Breast epithelium (tissue), 4 donors: ENCODE measurements at regions not wholly inside any gene's neighbourhood (a gene's known extent, or its start where the extent isn't known, plus 50 kb on each side); places are given as distances from the start of the nearest gene placed in this dataset.

Experiments used
- DNase-seq, 2 donors: peaks; one replicate each; pipeline ENCODE4 v3.0.0-alpha.2; 2019; ENCODE audit warnings: low spot score in 2 of 2
- H3K27ac ChIP-seq, 2 donors: fragments of 200-600 bp; sonication (generic) in 1 of 2; one replicate each; pipeline ENCODE4 v1.5.1; 2016 to 2019; ENCODE audit warnings: mild to moderate bottlenecking in 1 of 2
- H3K27me3 ChIP-seq, 2 donors: fragments of 200-600 bp; sonication (generic) in 1 of 2; one replicate each; pipeline versions ENCODE4 v1.5.1 to v1.6.0; 2017 to 2019; ENCODE audit warnings: control low read depth in 1 of 2, mild to moderate bottlenecking in 1 of 2
- H3K36me3 ChIP-seq: fragments of 200-600 bp; one replicate; pipeline ENCODE4 v1.5.1; 2019
- H3K4me1 ChIP-seq, 2 donors: fragments of 200-600 bp; sonication (generic); one replicate each; pipeline ENCODE4 v1.5.1; 2016 to 2019; ENCODE audit warnings: control low read depth in 1 of 2
- H3K4me3 ChIP-seq, 3 donors: fragments of 200-600 bp; sonication (generic); 1 replicate in 2 of 3; 2 replicates in 1 of 3; pipeline ENCODE4 v1.5.1; 2016 to 2019; ENCODE audit warnings: mild to moderate bottlenecking in 3 of 3, moderate library complexity in 2 of 3
- H3K9me3 ChIP-seq, 2 donors: fragments of 200-600 bp; sonication (generic) in 1 of 2; one replicate each; pipeline ENCODE4 v1.5.1; 2016 to 2019; ENCODE audit warnings: control low read depth in 1 of 2
- POLR2A ChIP-seq: fragments of 450-650 bp; IDR thresholded peaks from one replicate; pipeline ENCODE4 v1.6.1; 2016; ENCODE audit warnings: antibody characterized with exemption, mild to moderate bottlenecking, moderate library complexity
- POLR2AphosphoS5 ChIP-seq, 3 donors: sonication (generic); formaldehyde crosslinking; IDR thresholded peaks; one replicate each; pipeline ENCODE4 v1.6.1; 2017; ENCODE audit warnings: antibody characterized with exemption in 3 of 3
- intact Hi-C: fragments of 100-400 bp; cut with DNase I; formaldehyde crosslinking; loops from one replicate; pipeline ENCODE4 v1.15.1; 2023; ENCODE audit warnings: low total_unique reads
- TF ChIP-seq, protein P1 (sequence below), 3 donors: fragments of 450-650 bp; IDR thresholded peaks; one replicate each; pipeline ENCODE4 v1.5.1; 2016 to 2017; ENCODE audit warnings: antibody characterized with exemption in 3 of 3, mild to moderate bottlenecking in 3 of 3, moderate library complexity in 3 of 3

DNA sequence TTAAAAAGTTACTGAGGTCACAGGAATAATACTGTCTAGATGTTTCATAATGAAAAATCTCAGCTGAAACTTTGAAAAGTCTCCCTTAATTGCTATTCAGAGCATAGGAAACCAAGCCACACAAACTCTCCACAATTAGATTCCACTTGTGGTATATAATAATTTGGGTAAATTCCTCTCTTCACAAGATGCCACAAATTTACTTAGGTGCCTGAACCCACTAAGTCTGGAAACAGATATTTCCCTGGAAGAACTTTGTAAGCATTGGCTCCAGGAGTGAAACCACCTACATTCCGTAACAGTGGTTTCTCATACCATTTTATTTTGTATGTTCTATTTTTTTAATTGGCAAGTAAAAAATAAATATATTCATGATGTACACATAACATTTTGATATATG lies 493.4 kb downstream of the SEMA3D start:
- Histone ChIP-seq H3K27me3 (no peaks in the 10 kb centered on the region), H3K4me3 (no peak overlapping the region), H3K36me3 (no peaks in the 10 kb centered on the region), H3K4me1 (no peaks in the 10 kb centered on the region), H3K9me3 (no peaks in the 10 kb centered on the region), H3K27ac (no peak overlapping the region)
- TF ChIP-seq POLR2A (no peak), POLR2AphosphoS5 (IDR thresholded peaks at IDR 0.05) (no peak)
- TF ChIP-seq, protein P1, sequence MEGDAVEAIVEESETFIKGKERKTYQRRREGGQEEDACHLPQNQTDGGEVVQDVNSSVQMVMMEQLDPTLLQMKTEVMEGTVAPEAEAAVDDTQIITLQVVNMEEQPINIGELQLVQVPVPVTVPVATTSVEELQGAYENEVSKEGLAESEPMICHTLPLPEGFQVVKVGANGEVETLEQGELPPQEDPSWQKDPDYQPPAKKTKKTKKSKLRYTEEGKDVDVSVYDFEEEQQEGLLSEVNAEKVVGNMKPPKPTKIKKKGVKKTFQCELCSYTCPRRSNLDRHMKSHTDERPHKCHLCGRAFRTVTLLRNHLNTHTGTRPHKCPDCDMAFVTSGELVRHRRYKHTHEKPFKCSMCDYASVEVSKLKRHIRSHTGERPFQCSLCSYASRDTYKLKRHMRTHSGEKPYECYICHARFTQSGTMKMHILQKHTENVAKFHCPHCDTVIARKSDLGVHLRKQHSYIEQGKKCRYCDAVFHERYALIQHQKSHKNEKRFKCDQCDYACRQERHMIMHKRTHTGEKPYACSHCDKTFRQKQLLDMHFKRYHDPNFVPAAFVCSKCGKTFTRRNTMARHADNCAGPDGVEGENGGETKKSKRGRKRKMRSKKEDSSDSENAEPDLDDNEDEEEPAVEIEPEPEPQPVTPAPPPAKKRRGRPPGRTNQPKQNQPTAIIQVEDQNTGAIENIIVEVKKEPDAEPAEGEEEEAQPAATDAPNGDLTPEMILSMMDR (IDR thresholded peaks at IDR 0.05) = no peak
- DNase-seq = no peak
- intact Hi-C loops = no loop called here

DNA sequence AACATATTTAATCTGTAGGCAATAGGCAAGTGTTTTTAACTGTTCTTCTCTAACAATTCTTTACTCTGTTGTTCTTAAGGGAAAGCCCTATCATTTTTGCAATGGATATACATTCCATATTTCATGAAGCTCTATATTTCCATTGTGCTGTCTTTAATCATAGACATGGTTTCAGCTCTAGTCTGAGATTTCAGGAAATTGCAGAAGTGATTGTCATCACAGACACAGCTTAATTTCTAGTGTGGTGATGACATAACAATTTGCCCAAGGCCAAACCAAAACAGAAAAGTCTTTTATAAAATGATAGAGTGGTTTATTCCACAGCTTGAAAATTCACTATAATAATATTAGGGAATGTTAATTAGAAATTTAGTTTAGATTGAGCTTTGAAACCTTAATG lies 494.1 kb upstream of the SEMA3A start:
- TF ChIP-seq POLR2A (no peak), POLR2AphosphoS5 (IDR thresholded peaks at IDR 0.05) (no peak)
- TF ChIP-seq, protein P1 (IDR thresholded peaks at IDR 0.05) = no peak
- Histone ChIP-seq H3K4me1 (no peaks in the 10 kb centered on the region), H3K27ac (no peak overlapping the region), H3K27me3 (no peaks in the 10 kb centered on the region), H3K4me3 (no peak overlapping the region), H3K36me3 (no peaks in the 10 kb centered on the region), H3K9me3 (no peaks in the 10 kb centered on the region)
- DNase-seq = no peak
- intact Hi-C loops = no loop called here

DNA sequence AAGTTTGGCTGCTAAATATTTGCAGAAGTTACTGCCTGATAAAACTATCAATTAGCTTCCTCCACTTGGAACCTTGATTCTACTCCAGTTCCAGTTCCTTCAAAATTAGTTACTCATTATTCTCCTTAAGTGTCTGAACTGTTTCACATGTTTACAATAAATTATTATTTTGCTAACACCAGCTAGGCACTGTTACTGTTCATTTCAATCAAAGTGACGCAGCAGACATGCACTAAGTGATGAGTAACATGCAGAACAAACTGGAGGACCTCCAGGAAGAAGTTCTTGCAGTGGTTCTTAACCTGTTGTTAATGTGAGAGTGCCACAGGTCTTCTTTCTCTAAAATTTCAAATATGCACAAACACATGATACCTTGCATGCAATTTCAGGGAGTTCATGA lies 491.8 kb upstream of the SEMA3A start:
- no peak overlapping the region for H3K27ac ChIP-seq
- H3K9me3 ChIP-seq = no peaks in the 10 kb centered on the region
- no peaks in the 10 kb centered on the region for H3K27me3 ChIP-seq
- no peak for TF ChIP-seq POLR2A
- no peak for TF ChIP-seq POLR2AphosphoS5 (IDR thresholded peaks at IDR 0.05)
- DNase-seq = no peak
- no peaks in the 10 kb centered on the region for H3K4me1 ChIP-seq
- intact Hi-C loops = no loop called here
- no peaks in the 10 kb centered on the region for H3K36me3 ChIP-seq
- H3K4me3 ChIP-seq = no peak overlapping the region

DNA sequence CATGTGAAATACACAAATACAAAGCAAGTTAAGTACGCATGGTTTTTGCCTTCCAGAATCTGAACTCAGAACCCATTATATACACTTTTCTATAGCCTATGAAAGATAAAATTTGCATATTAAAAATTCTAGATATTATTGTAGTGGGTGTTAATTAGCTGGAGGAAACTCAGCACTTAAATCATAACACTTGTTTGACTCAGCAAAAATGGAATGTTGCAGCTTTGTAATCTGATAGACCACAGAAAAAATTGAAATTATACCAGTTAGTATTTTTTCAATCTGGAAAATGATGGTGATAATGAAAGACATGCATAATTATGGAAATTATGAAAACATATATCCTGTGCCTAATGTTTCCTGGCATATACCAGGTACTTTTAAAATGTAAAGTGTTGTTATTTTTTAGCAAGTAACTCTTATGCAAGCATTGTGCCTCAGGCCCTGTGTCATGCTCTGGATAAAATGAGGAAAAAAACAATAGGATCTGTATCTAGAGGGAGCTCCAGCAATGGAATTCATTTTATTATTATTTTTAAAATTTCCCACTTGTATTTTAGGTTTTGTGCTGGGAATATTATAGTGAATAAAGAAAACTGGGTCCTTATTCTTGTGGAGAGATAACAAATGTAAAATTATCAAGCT lies 490.4 kb upstream of the SEMA3A start:
- TF ChIP-seq, protein P1 (IDR thresholded peaks at IDR 0.05) = no peak
- TF ChIP-seq POLR2A (no peak), POLR2AphosphoS5 (IDR thresholded peaks at IDR 0.05) (no peak)
- no peak overlapping the region for H3K4me3 ChIP-seq
- H3K4me1 ChIP-seq = no peaks in the 10 kb centered on the region
- intact Hi-C loops = no loop called here
- H3K27me3 ChIP-seq = no peaks in the 10 kb centered on the region
- no peak for DNase-seq
- H3K36me3 ChIP-seq = no peaks in the 10 kb centered on the region
- no peak overlapping the region for H3K27ac ChIP-seq
- no peaks in the 10 kb centered on the region for H3K9me3 ChIP-seq

DNA sequence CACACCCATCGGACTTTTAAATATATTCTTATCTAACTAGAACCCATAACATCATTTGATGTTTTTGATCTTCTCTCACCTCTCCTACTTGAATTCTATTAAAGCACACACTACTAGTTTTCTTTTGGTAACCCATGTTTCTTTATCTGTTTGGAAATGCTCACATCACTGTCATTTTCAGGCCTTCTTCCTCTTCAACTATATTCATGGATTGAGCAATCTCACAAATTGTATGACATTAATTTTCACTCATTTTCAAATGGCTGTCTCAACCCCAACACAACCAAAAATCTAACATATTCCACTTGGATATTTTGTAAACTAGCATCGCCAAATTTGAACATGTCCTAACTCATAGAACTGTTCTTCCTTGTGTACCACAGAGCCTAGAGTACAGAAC lies 488.0 kb upstream of the SEMA3A start:
- TF ChIP-seq, protein P1 (IDR thresholded peaks at IDR 0.05) = no peak
- no peak for TF ChIP-seq POLR2AphosphoS5 (IDR thresholded peaks at IDR 0.05)
- no peak for TF ChIP-seq POLR2A
- no peak for DNase-seq
- no peak overlapping the region for H3K27ac ChIP-seq
- no peaks in the 10 kb centered on the region for H3K4me1 ChIP-seq
- H3K36me3 ChIP-seq = no peaks in the 10 kb centered on the region
- no peaks in the 10 kb centered on the region for H3K9me3 ChIP-seq
- no peaks in the 10 kb centered on the region for H3K27me3 ChIP-seq
- no peak overlapping the region for H3K4me3 ChIP-seq
- intact Hi-C loops = no loop called here

DNA sequence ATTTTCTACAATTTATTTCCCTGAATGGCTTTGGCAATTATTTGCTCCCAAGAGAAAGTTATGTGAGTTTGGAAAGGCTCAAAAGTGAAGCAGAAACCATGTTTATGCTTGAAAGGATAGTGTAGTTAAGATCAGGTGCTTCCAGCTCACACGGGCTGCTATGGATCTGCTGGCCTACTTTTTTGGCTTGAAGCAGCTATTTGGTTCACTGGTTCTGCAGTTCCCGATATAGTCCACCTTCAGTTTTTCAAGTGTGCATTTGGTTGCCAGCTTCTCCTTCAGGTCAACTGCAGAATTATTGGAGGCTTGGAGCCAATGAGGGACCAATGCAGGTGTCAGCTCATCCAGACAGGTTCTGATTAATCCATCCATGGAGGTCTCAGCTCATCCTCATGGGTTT lies 484.3 kb upstream of the SEMA3A start:
- Histone ChIP-seq H3K4me3 (no peak overlapping the region), H3K36me3 (no peaks in the 10 kb centered on the region), H3K9me3 (no peaks in the 10 kb centered on the region), H3K27me3 (no peaks in the 10 kb centered on the region), H3K4me1 (no peaks in the 10 kb centered on the region), H3K27ac (no peak overlapping the region)
- DNase-seq = no peak
- TF ChIP-seq POLR2AphosphoS5 (IDR thresholded peaks at IDR 0.05) (no peak), POLR2A (no peak)
- TF ChIP-seq, protein P1 (IDR thresholded peaks at IDR 0.05) = no peak
- intact Hi-C loops = no loop called here
